Omental fat pad (tissue), 3 donors: ENCODE measurements at regions not wholly inside any gene's neighbourhood (a gene's known extent, or its start where the extent isn't known, plus 50 kb on each side); places are given as distances from the start of the nearest gene placed in this dataset.
A peak's percentile ranks its signal among the peaks of the same experiment; 100 is the strongest.
"Not testable (repeated sequence)": the region's sequence is repeated elsewhere in the genome, so short reads cannot be mapped to it uniquely, and the experiment has no call there.

Experiments
- ATAC-seq: fragments of 150-250 bp; one replicate; pipeline ENCODE4 v1.9.1; 2016; ENCODE audit warnings: mild to moderate bottlenecking, moderate library complexity; ENCODE audit not compliant: low FRiP score
- DNase-seq: peaks from one replicate; pipeline ENCODE4 v3.0.0-alpha.2; 2019; ENCODE audit warnings: low spot score
- TF ChIP-seq, protein P1 (sequence below), 3 donors: fragments of 450-650 bp; IDR thresholded peaks; one replicate each; pipeline ENCODE4 v1.5.1; 2016 to 2017; ENCODE audit warnings: antibody characterized with exemption in 3 of 3, mild to moderate bottlenecking in 3 of 3, moderate library complexity in 2 of 3

DNA sequence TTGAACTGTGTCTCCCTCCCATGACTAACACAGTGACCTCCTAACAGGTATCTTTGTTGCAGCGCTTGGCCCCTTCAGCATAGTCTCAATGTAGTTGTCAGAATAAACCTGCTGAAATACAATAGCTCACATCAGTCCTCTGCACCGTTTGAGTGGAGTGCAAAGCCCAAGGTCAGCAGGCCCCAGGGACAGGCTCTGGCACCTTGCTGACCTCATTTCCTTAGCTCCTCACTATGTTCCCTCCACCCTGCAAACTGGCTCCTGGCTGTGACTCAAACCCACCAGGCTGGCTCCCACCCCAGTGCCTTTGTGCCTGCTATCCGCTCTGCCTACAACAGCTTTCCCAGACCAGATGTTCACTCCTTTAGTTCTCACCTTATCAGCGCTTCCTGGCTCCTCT is 146.7 kb downstream of the LRATD1 start:
- TF ChIP-seq, protein P1, sequence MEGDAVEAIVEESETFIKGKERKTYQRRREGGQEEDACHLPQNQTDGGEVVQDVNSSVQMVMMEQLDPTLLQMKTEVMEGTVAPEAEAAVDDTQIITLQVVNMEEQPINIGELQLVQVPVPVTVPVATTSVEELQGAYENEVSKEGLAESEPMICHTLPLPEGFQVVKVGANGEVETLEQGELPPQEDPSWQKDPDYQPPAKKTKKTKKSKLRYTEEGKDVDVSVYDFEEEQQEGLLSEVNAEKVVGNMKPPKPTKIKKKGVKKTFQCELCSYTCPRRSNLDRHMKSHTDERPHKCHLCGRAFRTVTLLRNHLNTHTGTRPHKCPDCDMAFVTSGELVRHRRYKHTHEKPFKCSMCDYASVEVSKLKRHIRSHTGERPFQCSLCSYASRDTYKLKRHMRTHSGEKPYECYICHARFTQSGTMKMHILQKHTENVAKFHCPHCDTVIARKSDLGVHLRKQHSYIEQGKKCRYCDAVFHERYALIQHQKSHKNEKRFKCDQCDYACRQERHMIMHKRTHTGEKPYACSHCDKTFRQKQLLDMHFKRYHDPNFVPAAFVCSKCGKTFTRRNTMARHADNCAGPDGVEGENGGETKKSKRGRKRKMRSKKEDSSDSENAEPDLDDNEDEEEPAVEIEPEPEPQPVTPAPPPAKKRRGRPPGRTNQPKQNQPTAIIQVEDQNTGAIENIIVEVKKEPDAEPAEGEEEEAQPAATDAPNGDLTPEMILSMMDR (IDR thresholded peaks at IDR 0.05) = no peak
- no peak for ATAC-seq
- DNase-seq = no peak

DNA sequence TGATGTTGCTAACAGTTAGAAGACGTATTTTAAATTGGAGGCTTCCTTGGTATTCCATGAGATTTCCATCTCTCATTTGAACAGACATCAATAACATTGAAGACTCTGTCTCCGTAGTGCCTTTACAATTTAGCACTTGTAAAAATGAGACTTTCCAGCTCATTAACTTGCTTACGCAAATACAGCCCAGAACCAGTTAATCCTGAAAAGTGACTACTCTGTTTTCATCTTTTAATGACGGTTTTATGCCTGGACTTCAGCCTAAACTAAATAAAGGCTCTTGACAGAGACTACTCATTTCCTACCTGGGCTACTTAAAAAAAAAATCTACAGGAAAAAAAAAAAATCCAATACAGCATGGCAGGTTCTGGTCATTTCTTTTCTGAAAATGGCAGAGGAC is 148.6 kb downstream of the LRATD1 start:
- TF ChIP-seq, protein P1 (IDR thresholded peaks at IDR 0.05) = no peak
- ATAC-seq (no peak), DNase-seq (no peak)

DNA sequence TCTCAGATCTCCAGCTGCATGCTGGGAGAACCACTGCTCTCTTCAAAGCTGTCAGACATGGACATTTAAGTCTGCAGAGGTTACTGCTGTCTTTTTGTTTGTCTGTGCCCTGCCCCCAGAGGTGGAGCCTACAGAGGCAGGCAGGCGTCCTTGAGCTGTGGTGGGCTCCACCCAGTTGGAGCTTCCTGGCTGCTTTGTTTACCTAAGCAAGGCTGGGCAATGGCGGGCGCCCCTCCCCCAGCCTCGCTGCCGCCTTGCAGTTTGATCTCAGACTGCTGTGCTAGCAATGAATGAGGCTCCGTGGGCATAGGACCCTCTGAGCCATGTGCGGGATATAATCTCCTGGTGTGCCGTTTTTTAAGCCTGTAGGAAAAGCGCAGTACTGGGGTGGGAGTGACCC is 156.3 kb downstream of the LRATD1 start:
- DNase-seq, ATAC-seq: not testable (repeated sequence)

DNA sequence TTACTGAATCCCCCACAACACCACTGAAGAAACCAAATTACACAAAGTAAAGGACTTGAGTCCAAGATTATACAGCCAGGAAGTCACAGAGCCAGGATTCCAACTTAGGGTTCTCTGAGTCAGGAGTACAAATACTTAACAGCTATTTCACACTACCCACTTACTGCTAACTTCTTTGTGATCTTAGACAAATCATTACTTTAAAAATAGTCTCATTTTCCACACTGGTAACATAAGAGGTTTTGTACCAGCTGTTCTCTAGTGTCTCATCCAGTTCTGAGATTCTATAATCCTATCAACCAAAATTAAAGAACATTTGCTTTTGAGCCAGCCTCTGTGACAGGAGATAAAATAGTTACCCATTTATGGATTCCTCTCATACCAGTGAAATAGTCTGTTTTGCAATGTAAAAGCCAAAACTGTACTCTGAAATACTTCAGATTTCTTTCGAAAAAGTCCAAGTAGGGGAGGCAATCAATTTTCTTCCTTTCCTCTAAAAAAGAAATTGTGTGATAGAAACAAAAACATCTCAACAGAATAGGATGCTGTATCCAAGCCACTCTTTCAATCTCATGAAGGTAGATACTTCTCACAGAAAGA is 157.6 kb downstream of the LRATD1 start:
- no peak for ATAC-seq
- DNase-seq = no peak
- TF ChIP-seq, protein P1 (IDR thresholded peaks at IDR 0.05) = no peak

DNA sequence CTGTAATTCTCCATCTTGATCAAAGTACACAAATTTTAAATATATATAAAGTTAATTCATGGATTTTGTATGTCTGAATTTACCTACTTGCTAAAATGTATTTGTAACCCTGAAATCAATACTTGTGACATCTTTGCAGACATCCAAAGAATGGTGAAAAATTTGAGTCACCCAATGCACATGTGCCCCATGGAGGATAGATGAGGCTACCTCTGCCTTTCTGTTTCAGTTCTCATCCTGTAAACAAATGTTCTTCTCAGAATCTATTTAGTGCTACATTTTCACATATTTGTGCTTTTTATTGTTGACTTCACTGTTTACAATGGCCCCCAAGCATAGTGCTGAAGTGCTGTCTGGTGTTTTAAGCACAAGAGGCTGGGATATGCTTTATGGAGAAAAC is 171.5 kb downstream of the LRATD1 start:
- no peak for DNase-seq
- TF ChIP-seq, protein P1 (IDR thresholded peaks at IDR 0.05) = no peak
- ATAC-seq = no peak

DNA sequence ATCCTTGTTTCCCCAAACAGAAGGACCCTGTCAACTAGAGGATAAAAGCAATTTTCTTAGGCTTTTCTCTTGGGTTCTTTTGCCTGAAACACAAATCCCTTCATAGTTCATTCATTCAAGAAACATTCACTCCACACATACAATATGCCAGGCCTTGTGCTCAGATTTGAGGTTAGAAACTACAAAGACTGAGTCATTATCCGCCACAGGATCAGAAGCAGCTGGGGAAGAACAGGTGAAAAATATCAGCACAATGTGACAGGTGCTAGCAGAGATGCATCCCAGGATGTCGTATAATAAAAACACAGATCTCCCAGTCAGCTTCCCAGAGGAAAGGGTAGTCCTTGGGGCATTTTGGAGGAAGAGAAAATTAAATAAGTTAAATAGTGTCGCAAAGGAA is 172.4 kb downstream of the LRATD1 start:
- TF ChIP-seq, protein P1 (IDR thresholded peaks at IDR 0.05) = no peak
- DNase-seq (no peak), ATAC-seq (no peak)

DNA sequence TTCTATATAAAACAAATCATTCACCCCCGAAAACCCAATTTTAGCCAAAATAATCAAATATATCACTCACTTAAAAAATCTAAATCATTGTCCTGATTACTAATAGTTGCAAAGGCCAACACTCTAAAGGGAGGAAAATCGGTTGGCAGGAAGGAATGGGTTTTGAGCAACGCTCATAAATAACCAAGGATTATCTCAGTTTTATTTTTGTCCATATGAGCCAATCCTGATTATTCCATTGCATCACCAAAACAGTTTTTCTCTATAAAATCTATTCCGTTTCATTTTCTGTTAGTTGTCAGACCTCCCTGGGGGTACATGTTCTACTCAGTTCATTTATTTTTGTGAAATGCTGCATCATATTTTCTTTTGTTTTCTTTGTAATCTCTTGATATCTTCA is 174.1 kb downstream of the LRATD1 start:
- no peak for DNase-seq
- peak; percentile 64 for ATAC-seq
- TF ChIP-seq, protein P1 (IDR thresholded peaks at IDR 0.05) = no peak

DNA sequence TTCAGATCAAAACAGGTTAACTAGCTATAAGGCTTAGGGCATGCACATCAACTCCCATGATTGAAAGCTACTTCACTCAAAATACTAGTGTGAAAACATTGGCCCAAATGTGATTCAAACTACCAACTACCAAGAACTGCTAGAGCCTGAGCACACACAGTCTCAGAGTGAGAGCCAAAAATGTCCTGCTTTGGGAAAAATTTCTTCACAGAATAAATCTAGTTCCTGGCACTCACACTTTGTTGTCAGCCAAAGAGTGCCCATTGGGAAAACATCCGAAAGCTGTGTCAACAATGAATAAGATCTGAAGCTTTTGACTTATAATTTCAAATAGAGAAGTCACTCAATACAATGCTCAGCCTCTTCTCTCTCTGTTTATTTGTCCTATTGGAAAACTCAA is 182.7 kb downstream of the LRATD1 start:
- TF ChIP-seq, protein P1 (IDR thresholded peaks at IDR 0.05) = no peak
- peak; percentile 62 for ATAC-seq
- DNase-seq = no peak
